K562 (cell line): ENCODE measurements at regions not wholly inside any gene's neighbourhood (a gene's known extent, or its start where the extent isn't known, plus 50 kb on each side); places are given as distances from the start of the nearest gene placed in this dataset.

ENCODE experiments used
- CTCF ChIP-seq, 3 experiments: IDR thresholded peaks in 2 of 3; conservative IDR thresholded peaks in 1 of 3; 2 replicates each; pipeline ENCODE4 v1.5.1; 2011 to 2012; ENCODE audit warnings: low read length in 3 of 3, mild to moderate bottlenecking in 3 of 3, control low read depth in 2 of 3, improper control_type of control experiment in 1 of 3, inconsistent platforms in 1 of 3, low read depth in 1 of 3, mixed read lengths in 1 of 3, moderate library complexity in 1 of 3; ENCODE audit not compliant: insufficient read depth in 2 of 3
- GTF2B ChIP-seq: IDR thresholded peaks from 2 replicates; pipeline ENCODE4 v1.6.1; 2011; ENCODE audit not compliant: insufficient read length; ENCODE audit errors: extremely low read depth
- HDGF ChIP-seq: fragments of 450-650 bp; IDR thresholded peaks from 2 replicates; pipeline ENCODE4 v1.6.1; 2016
- LCOR ChIP-seq: sonication (generic); formaldehyde crosslinking; IDR thresholded peaks from 2 replicates; pipeline ENCODE4 v1.8.0; 2022; ENCODE audit warnings: mild to moderate bottlenecking, missing genetic modification reagents
- MNT ChIP-seq, 2 experiments: fragments of 450-650 bp; conservative IDR thresholded peaks; 2 replicates each; pipeline ENCODE4 v1.6.1; 2017; ENCODE audit warnings: mild to moderate bottlenecking in 2 of 2, moderate library complexity in 2 of 2
- PCBP1 ChIP-seq: fragments of 200-400 bp; formaldehyde crosslinking; IDR thresholded peaks from 2 replicates; pipeline ENCODE4 v1.6.1; 2018; ENCODE audit warnings: mild to moderate bottlenecking, low read depth, low read length; ENCODE audit not compliant: poor library complexity, severe bottlenecking
- RBBP5 ChIP-seq: fragments of 200-600 bp; sonication (generic); IDR thresholded peaks from 2 replicates; pipeline ENCODE4 v1.6.1; 2012; ENCODE audit warnings: borderline replicate concordance, mild to moderate bottlenecking, low read length, control low read depth, inconsistent platforms; ENCODE audit not compliant: insufficient read depth, poor library complexity, severe bottlenecking
- SPI1 ChIP-seq: IDR thresholded peaks from 2 replicates; pipeline ENCODE4 v1.6.1; 2011; ENCODE audit warnings: low read depth, low read length, control low read depth, borderline replicate concordance
- ZNF232 ChIP-seq: sonication (generic); formaldehyde crosslinking; IDR thresholded peaks from 2 replicates; pipeline ENCODE4 v1.8.0; 2022; ENCODE audit warnings: mild to moderate bottlenecking, missing genetic modification reagents
- ZNF512 ChIP-seq: IDR thresholded peaks from 2 replicates; pipeline ENCODE4 v1.6.1; 2016; ENCODE audit warnings: missing genetic modification characterization, missing compliant biosample characterization

GRCh38 chr9:78783743-78784142 is 486.8 kb downstream of the PSAT1 start:
- TF ChIP-seq ZNF232 (CRISPR knock-in tag) (no peak), LCOR (CRISPR knock-in tag) (no peak), ZNF512 (tag) (no peak), RBBP5 (no peak), GTF2B (no peak), HDGF (no peak), CTCF (IDR thresholded peaks at IDR 0.05 in 2 of 3, conservative IDR thresholded peaks at IDR 0.05 in 1 of 3; ENCODE audit: insufficient read depth in 2 of 3, low read depth in 1 of 3, low read length in 3 of 3) (no peak), SPI1 (no peak), PCBP1 (no peak), MNT (conservative IDR thresholded peaks at IDR 0.05) (no peak)
